Fibroblast of the aortic adventitia (primary cell): ENCODE measurements at regions not wholly inside any gene's neighbourhood (a gene's known extent, or its start where the extent isn't known, plus 50 kb on each side); places are given as distances from the start of the nearest gene placed in this dataset.

ENCODE experiments used
- DNase-seq: peaks from one replicate; pipeline ENCODE4 v3.0.0-alpha.2; 2010; ENCODE audit warnings: low read depth
- H3K4me3 ChIP-seq: 2 replicates; pipeline ENCODE4 v1.5.1; 2011; ENCODE audit warnings: low read depth, mild to moderate bottlenecking, control low read depth, low read length, moderate library complexity
- TF ChIP-seq, protein P1 (sequence below): IDR thresholded peaks from 2 replicates; pipeline ENCODE4 v1.5.1; 2011; ENCODE audit warnings: mild to moderate bottlenecking, low read length, control low read depth, inconsistent platforms; ENCODE audit not compliant: insufficient read depth

DNA sequence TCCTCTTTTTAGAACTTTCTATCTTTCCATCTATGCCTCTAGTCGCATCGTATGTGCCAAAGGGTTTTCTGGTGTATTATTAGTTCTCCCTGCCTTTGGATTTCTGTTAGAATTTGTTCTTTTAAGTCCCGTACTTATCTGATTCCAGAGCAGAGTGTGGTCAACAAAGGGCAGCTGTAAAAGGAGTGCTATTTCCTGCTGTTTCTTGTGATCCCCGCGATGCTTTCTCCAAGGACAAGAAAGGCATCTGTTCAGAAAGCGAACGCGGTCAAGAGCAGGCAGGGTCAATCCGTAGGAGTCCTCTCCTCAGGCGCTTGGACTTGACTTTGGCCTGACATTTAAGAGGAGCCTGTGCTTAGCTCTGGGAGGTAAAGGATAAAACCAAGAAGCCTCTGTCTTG is 1152.1 kb upstream of the AUTS2 start:
- DNase-seq, result no peak
- H3K4me3 ChIP-seq, result no peak overlapping the region
- TF ChIP-seq, protein P1, sequence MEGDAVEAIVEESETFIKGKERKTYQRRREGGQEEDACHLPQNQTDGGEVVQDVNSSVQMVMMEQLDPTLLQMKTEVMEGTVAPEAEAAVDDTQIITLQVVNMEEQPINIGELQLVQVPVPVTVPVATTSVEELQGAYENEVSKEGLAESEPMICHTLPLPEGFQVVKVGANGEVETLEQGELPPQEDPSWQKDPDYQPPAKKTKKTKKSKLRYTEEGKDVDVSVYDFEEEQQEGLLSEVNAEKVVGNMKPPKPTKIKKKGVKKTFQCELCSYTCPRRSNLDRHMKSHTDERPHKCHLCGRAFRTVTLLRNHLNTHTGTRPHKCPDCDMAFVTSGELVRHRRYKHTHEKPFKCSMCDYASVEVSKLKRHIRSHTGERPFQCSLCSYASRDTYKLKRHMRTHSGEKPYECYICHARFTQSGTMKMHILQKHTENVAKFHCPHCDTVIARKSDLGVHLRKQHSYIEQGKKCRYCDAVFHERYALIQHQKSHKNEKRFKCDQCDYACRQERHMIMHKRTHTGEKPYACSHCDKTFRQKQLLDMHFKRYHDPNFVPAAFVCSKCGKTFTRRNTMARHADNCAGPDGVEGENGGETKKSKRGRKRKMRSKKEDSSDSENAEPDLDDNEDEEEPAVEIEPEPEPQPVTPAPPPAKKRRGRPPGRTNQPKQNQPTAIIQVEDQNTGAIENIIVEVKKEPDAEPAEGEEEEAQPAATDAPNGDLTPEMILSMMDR, result no peak

DNA sequence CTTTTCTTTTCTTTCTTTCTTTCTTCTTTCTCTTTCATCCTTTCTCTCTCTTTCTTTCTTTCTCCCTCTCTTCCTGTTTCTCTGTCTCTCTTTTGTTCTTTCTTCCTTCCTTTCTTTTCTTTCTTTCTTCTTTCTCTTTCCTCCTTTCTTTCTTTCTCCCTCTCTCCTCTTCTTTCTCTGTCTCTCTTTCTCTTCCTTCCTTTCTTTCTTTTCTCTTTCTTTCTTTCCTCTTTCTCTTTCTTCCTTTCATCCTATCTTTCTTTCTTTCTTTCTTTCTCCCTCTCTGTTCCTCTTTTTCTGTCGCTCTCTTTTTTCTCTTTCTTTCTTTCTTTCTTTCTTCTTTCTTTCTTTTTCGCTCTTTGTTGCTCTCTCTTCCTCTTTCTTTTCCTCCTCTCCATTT is 1149.2 kb upstream of the AUTS2 start:
- DNase-seq, result no peak
- TF ChIP-seq, protein P1, result no peak
- H3K4me3 ChIP-seq, result no peak overlapping the region

DNA sequence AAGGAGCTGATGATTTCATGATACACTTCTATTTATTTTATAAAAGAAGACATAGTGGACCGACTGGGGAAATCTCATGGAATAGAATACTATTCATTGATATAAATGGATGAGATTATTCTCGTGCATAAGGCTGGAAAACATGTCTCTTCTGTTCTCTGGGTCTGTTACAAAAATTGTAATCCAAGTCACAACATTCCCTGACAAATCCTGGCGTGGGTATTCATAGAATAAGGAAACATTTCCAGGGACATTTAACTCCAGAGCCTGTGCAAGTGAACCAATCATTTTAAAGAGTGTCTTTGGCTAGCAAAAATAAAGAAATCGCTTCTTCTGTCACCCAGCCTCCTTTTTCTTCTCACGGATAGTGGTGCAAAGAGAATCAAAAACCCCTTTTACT is 1148.5 kb upstream of the AUTS2 start:
- TF ChIP-seq, protein P1, result no peak
- no peak for DNase-seq
- H3K4me3 ChIP-seq, result no peak overlapping the region

DNA sequence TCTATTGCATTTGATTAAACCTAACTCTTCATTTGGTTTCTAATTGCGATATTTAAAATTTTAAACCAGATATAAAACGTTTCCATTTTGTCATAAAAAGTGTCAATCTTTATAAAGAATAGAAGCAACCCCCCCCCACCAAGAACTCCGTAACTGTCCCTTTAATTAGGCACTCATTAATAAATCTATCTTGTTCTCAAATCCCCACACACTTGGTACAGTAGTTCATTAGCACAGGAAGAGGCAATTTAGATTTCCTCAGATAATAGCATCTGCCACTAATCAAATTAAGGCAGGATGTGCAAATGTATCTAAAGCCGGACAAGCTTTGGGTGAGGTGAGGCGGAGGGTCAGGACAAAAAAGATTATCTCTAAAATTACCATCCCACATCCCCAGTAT is 1143.3 kb upstream of the AUTS2 start:
- no peak for DNase-seq
- no peak overlapping the region for H3K4me3 ChIP-seq
- TF ChIP-seq, protein P1, result no peak

DNA sequence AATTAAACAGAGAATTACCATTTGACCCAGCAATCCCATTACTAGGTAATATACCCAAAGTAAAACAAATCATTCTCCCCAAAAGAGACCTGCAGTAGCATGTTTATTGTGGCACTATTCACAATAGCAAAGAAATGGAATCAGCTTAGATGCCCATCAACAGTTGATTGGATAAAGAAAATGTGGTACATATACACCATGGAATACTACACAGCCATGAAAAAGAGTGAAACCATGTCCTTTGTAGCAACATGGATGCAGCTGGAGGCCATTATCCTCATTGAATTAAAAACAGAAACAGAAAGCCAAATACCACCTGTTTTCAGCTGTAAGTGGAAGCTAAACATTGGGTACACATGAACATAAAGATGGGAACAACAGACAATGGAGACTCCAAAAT is 1141.8 kb upstream of the AUTS2 start:
- H3K4me3 ChIP-seq, result no peak overlapping the region
- no peak for DNase-seq
- TF ChIP-seq, protein P1, result no peak

DNA sequence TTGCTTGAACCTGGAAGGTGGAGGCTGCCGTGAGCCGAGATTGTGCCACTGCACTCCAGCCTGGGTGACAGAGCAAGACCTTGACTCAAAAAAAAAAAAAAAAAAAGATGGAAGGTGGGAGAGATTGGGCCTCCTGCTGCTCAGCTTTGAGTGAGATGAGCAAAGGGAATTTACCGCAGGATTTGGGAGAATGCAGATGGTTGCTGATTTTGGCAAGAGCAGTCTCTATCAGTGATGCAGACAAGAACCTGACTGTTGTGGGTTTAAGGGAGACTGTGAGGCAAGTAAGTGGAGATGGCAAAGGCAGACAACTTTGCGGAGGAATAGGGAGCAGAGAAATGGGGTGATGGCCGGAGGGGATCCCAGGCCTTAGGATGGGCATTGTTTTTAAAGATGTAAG is 1140.8 kb upstream of the AUTS2 start:
- H3K4me3 ChIP-seq, result no peak overlapping the region
- no peak for DNase-seq
- TF ChIP-seq, protein P1, result no peak
